ENCODE measurements at regions not wholly inside any gene's neighbourhood (a gene's known extent, or its start where the extent isn't known, plus 50 kb on each side); places are given as distances from the start of the nearest gene placed in this dataset.

DNA sequence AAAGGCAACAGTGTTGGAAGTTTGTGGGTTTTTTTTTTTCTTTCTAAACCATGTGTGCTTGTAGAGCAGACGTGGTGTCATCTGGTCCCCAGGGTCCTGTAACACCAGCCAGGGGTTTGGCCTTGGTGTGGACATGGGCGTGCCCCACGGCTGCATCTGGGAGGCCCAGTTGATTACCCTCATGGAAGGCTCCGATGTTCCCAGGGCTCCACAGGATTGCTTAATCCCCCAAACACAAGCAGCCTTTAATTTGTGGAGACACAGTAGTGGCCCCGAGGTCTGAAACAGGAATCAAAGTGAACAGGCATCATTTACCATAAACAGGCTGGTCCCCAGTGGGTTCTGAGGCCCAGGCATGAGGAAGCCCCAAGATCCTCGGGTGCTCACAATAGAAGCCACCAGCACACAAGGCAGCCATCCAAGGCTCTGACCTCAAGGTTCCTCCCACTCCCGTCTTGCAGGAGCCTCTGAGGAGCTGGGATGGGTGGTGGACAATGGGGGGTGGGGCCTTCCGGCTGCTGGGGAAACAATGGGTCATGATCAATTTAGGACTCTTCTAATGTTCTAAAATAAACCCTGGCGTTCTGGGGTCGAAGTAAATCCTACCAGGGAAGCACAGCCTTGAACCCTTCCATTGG is 115.0 kb upstream of the CD82 start:
- TF ChIP-seq, protein P1, sequence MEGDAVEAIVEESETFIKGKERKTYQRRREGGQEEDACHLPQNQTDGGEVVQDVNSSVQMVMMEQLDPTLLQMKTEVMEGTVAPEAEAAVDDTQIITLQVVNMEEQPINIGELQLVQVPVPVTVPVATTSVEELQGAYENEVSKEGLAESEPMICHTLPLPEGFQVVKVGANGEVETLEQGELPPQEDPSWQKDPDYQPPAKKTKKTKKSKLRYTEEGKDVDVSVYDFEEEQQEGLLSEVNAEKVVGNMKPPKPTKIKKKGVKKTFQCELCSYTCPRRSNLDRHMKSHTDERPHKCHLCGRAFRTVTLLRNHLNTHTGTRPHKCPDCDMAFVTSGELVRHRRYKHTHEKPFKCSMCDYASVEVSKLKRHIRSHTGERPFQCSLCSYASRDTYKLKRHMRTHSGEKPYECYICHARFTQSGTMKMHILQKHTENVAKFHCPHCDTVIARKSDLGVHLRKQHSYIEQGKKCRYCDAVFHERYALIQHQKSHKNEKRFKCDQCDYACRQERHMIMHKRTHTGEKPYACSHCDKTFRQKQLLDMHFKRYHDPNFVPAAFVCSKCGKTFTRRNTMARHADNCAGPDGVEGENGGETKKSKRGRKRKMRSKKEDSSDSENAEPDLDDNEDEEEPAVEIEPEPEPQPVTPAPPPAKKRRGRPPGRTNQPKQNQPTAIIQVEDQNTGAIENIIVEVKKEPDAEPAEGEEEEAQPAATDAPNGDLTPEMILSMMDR (IDR thresholded peaks at IDR 0.05): no peak
- TF ChIP-seq POLR2AphosphoS5 (IDR thresholded peaks at IDR 0.05): no peak
- TF ChIP-seq POLR2A (IDR thresholded peaks at IDR 0.05): no peak

All from suprapubic skin (tissue), 4 donors.